GOT3 (cell line): ENCODE measurements at regions not wholly inside any gene's neighbourhood (a gene's known extent, or its start where the extent isn't known, plus 50 kb on each side); places are given as distances from the start of the nearest gene placed in this dataset.
"Not testable (repeated sequence)": the region's sequence is repeated elsewhere in the genome, so short reads cannot be mapped to it uniquely, and the experiment has no call there.

Experiments
- DNase-seq: peaks from one replicate; lab custom pipeline; 2025; ENCODE audit warnings: mixed read lengths; lab: John Stamatoyannopoulos, UW

DNA sequence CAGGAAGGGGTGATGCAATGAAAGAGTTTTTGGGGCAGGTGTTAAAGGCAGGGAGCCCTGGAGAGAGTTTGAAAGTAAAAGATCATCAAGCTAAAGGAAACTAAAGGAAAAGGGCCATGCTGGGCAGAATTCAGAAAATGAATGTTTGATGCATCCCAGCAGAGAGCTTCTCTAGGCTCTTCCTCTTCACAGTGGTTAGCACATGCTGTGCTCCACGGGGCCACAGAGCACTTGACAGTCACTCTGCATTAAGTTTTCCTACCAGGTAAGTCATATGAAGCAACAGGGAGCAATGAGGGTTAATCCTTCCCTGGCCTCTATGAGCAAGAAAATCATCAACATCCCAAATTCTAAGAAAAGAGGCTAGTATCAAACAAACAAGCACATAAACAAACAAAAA is 895.2 kb downstream of the TRIB2 start:
- DNase-seq: no peak

DNA sequence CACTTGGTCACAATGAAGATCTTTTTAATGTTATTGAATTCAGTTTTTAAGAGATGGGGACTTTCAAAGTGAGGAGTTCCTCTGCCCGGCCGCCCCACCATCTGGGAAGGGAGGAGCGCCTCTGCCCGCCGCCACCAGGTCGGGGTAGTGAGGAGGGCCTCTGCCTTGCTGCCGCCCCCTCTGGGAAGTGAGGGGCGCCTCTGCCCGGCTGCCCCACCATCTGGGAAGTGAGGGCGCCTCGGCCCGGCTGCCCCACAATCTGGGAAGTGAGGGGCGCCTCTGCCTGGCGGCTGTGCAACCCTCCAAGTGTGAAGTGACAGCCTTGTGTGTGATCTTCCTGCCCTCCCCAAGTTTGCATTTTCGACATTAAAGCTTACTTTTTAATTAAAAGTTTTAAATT is 899.3 kb downstream of the TRIB2 start:
- no peak for DNase-seq

DNA sequence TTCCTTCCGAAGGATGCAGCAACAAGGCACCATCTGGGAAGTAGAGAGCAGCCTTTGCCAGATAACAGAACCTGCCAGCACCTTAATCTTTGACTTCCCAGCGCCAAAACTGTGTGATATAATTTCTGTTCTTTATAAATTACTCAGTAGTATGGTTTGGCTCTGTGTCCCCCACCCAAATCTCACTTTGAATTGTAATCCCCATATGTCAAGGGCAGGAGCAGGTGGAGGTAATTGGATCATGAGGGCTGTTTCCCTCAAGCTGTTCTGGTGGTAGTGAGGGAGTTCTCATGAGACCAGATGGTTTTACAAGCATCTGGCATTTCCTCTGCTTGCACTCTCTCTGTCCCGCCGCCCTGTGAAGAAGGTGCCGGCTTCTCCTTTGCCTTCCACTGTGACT is 899.9 kb downstream of the TRIB2 start:
- no peak for DNase-seq

DNA sequence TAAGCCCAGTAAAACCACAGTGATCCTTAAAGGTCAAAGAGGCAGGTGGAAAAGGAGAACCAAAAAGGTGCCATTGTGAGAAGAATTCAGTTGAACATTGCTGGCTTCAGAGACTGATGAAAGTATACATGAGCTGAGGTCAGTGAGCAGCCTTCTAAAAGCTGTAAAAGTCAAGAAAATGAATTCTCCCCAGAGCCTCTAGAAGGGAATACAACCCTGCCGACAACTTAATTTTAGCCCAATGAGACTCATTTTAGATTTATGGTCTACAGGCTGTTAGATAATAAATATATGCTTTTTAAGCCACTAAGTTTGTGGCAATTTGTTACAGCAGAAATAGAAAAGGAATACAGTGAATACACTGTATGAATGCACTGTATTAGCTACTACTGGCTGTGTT is 911.4 kb downstream of the TRIB2 start:
- no peak for DNase-seq

DNA sequence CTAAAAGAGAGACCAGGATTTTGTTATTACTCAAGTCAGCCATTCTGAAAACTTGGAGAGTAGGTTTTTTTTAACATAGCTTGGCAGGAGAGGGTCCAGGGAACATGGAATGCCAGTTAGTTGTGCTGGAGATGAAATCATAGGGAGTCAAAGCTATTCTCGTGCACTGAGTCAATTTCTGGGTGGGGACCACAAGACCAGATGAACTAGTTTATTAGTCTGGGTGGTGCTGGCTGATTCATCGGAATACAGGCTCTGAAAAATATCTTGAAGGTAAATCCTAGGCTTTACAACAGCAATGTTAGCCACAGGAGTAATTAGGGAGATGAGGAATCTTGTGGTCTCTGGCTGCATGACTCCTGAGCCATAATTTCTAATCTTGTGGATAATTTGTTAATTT is 921.4 kb downstream of the TRIB2 start:
- no peak for DNase-seq

DNA sequence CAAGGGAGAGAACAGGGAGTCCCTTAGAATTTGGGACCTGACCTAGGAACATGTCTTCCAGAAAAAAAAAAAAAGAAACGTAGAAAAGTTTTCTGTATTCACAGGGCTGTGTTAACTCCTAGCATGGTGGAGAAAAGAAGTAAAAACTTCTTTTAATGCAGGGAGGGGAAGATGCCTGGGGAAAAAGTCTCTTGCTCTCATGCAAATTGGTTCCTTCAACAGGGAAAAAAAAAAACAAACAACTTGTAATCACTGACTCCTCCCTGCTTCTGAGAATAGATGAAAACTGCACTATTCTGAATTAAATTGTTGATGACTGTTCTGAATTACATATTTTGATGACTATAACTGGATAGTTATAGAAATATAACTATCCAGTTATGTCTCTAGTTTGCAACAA is 933.2 kb downstream of the TRIB2 start:
- no peak for DNase-seq

DNA sequence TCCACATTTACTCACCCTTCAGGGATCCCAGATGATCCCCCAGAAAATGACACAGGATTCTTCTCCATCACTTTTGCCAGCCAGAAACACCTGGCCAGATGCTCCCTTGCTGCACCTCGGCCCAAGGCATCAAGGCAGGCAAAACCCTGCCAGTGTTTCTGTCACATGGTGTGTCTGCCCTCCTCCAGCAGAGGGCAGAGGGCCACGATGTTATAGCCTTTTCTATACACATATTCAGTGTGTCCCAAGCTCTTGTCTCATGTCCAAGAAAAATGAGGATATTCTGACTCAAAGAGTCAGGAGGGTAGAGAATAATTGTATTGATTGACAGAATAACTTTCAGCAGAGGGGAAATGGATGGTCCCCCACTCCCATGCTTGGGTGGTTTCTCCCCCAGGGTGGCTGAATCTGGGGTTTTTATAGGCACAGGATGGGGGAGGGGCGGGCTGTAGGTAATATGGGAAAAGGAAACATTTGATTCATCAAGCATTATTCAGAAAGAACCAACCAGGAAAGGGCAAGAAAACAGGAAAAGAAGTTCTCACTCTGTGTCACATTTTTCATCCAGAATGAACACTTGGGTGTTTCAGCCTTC is 933.9 kb downstream of the TRIB2 start:
- DNase-seq: no peak

DNA sequence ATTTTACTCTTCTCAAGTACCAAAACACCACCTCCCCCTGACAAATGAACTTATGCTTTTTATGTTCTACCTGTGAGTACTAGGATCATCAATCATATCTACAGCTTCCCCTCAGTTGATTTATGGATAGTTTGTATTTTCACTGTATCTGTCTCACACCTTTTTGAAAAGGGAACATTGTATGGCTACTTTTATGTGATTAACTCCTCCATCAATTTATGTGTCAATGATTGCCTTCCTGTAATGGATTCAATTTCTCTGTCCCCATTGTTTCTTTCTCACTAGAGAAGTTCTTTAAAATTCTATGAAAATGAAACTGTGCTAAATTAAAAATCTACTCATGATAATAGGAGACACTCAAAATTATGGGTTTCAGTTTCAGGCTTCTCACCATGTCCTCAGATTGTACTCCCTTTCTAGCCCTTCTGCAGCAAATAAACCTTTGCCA is 935.0 kb downstream of the TRIB2 start:
- DNase-seq: no peak

DNA sequence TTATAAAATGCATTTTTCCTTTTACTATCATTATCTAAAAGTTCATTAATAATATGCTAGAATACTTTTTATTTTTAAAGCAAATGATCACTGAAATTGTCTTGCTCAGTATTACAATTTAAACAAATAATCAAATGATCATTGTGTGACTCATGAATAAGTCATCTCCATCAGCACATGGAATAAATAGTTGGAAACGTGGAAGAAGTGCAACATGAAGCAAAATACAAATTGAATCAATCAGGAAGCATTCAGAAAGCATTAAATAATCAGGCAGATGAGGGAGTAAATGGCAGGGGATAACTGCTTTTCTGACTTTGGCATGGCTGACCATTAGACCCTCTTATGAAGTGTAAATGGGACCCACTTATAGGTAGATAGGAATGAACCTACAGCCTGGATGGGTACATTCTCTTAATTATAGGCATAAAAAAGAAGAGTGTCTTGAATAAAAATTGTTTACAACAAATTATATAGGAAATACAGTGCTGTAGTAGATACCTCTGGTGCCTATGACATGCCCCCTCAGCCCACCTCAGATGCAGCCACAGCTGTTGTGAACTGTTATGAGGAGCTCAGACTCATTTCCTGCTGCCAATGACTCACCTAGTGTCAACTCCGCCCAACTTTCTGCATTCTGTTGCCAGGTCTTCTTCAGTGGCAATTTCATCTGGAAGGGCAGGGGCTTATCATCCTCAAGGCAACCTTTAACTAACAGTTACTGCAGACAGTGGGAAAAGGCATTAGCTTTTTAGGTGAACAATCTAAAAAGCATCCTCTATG is 936.0 kb downstream of the TRIB2 start:
- no peak for DNase-seq

DNA sequence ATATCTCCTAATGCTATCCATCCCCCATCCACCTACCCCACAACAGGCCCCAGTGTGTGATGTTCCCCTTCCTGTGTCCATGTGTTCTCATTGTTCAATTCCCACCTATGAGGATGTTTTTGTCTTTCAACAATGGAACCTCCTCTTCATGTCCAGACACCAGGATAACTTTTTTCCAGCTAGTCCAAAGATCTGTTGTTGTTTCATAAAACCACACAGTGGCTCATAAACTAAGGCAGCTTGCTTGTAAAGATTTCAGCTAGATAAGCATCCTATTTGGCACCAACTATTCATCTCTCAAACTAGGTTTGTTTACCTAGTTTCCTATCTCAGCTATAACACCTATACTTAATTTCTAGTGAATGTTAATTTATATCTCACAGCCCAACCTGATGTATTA is 937.7 kb downstream of the TRIB2 start:
- DNase-seq: no peak

DNA sequence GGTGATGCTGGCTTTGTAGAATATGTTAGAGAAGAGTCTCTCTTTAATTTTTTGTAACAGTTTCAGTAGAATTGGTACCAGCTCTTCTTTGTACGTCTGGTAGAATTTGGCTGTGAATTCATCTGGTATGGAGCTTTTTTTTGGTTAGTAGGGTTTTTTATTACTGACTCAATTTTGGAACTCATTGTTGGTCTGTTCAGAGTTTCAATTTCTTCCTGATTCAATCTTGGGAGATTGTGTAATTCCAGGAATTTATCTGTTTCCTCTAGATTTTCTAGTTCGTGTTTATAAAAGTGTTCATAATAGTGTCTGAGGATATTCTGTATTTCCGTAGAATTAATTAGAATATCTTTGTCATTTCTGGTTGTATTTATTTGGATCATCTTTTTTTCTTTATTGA is 943.5 kb downstream of the TRIB2 start:
- no peak for DNase-seq

DNA sequence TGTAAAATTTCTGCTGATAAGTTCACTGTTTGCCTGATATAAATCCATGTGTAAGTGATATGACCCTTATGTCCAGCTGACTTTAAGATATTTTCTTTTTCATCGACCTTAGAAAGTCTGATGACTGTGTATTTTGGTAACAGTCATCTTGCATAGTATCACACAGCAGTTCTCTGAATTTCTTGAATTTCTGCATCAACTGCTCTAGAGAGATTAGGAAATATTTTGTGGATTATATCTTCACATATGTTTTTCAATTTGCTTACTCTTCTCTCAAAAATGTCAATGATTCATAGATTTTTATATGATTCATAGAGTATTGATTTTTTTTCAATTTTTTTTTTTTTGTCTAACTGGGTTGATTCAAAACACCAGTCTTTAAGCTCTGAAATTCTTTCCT is 945.3 kb downstream of the TRIB2 start:
- DNase-seq: no peak

DNA sequence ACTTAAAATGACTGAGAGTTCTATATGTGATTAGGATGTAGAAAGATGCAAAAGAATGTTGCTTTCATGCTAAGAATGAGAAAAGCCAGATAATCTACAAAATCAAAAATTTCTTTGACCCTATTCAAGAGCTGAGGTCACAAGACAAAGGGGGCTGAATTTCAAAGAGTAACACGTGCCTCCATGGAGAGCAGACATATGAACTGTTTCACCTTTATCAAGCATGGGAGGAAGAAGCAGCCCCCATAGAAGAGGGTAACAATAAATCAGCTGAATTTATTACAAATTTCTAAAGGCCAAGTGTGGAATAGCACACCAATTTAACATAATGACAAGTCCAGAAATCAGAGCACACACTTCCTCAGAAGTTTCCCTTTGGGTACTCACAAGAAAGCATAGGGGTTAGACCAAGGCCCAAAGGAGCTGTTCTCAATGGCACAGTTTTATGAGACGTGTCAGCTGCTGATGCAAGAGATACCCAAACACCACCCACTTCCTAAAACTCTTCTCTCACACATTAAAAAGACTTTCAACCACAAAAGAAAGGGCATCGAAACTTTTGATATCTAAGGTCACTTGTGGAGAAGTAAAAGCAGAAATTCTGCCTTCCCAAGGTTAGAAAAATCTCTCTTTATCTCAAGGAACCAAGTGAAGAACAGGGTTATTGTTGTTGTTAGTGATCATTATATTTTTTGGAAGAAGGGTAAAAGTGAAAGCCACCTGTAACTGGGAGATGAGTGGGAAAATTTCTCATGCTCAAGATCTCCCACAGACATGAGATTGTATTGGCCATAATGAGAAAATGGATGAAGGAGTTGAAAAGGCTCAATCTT is 950.1 kb downstream of the TRIB2 start:
- DNase-seq: no peak

DNA sequence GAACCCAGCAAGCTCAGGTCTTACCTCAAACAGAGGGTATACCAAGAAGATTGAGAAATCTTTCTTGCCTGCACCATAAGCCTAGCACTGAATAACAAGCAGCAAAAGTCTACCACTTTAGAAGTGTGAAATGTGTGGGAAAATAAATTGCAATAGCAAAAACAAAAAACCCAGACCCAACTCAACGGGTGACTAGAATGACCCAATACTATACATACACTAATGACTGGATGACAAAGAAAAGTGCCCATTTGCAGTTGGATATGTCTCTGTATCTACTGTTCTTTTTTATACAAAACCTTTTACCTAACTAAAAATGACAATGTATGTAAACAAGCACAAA is 950.6 kb downstream of the TRIB2 start:
- no peak for DNase-seq

DNA sequence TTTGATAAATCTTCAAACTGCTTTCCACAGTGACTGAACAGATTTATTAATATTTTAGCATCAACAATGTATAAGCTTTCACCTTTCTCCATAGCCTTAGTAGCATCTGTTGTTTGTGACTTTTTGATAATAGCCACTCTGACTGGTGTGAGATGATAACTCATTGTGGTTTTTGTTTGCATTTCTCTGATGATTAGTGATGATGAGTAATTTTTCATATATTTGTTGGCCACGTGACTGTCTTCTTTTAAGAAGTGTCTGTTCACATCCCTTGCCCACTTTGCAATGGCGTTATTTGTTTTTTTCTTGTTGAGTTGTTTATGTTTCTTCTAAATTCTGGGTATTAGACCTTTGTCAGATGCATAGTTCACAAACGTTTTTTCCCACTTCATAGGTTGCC is 952.9 kb downstream of the TRIB2 start:
- no peak for DNase-seq

DNA sequence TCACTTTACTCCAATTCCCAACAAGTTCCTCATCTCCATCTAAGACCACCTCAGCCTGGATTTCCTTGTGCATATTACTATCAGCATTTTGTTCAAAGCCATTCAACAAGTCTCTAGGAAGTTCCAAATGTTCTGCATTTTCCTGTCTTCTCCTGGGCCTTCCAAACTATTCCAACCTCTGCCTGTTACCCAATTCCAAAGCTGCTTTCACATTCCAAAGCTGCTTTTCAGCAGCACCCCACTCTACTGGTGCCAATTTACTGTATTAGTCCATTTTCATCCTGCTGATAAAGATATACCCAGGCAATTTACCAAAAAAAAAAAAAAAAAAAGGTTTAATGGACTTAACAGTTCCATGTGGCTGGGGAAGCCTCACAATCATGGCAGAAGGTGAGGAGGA is 957.1 kb downstream of the TRIB2 start:
- DNase-seq: not testable (repeated sequence)

DNA sequence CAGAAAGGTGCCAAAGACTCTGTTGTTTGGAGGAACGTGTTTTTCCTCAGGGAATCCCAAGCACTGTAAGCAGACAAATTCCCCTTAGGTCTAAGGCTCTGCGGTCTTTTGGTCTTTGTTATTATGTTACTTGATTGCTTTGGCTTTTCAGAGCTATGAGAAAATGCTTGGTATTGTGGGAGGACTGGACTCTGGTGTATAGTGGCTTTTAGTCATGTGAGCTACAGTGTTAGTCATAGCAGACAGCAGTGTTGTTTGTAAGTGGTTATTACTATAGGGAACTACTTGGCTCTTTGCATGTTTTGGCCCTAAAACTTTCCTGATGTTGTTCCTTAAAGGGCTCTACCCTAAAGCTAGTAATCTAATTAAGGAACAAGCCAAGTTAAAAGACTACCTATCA is 956.2 kb upstream of the LRATD1 start:
- DNase-seq: no peak

DNA sequence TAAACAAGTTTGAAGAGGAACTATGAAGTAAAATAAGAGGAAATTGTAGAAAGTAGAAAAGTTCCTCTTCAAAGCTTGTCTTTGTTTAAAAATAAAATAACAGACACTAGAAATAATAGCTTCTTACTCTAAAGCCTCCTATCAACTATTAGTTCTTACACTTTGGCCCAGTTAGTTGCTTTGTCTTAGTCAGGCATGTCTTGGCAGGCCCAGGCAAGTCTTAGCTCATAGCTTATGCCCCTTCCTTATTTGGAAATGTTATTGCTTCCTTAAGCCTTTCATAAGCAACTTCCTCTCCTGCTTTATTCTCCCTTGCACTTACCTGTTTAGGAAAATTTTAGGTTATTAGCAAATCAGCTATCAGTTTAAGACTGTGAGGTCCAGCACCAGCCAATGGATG is 950.6 kb upstream of the LRATD1 start:
- no peak for DNase-seq

DNA sequence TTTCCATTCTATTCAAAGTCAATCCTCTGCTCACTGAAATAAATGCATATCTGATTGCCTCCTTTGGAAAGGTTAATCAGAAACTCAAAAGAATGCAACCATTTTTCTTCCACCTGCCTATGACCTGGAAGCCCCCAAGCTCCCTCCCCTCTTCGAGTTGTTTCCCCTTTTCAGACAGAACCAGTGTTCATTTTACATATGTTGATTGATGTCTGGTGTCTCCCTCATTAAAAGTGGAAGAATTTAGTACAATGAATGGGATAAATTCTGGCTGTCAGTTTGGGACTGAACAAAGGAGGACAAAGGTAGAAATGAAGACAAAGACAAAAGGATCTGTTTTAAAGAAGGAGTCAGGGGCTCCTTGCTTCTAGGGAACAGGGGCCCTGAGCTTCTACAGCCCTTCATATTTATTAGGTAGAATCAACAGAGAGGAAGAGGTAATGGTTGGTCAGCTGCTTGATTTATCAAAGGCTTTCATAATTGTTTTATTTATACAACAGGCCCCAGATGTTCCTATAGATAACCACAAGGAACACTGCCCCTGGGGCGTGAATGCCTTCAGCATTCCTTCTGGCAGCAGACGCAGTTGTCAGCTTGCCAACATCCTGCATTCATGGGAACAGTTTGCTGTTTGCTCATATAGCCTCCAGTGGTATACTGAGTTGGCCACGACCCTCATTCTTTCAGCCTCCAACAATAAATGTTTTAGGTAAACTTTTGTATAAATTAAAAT is 949.8 kb upstream of the LRATD1 start:
- DNase-seq: no peak

DNA sequence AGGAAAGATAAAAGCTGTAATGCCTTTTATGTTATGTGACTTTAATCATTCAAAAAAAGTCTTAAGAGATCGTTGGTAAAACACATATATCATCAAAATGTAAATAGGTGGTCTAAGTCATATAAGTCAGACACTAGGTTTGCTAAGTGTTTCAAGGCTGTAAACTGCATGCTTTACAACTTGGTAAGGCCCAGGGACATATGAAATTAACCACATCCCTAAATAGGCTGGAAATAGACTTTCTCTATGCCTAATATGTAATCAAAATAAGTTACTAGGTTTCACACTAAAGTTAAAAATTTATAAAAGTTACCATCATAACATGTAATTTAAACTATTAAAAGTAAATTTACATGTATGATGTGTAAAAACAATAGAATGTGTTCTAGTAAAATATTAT is 946.3 kb upstream of the LRATD1 start:
- no peak for DNase-seq

DNA sequence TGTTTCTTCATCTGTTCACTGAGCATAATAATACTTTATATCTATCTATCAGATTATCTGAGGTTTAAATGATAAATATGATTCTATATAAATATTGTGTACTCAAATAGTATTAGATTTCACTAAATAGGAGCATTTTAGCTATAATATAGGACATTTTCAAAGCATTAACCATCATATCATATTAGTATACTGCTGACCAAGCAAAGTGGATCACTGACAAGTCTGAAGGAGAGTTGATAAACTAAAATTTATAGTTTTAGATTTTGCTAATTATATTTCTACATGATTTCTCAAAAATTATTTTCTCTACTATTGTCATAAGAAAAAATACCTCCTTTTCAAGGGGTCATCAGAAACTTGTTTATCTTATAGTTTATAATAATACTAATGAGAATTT is 937.8 kb upstream of the LRATD1 start:
- no peak for DNase-seq

DNA sequence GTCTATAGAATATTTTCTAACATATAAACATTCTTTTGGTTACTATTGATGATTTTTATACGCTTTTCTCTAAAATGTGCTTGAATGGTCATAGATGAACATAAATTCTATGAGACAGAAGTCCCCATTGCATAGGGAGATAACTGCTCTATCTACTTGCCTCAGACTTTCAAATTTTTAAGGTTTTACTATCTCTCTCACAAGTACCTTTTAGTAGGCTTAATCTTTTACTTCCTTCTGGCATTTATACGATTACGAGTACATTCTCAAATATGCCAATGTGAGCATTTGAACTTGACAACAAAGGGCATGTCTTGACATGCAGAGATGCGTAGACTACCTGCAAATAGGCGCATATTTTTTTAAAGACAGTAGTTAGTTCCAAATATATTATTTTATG is 935.9 kb upstream of the LRATD1 start:
- DNase-seq: no peak

DNA sequence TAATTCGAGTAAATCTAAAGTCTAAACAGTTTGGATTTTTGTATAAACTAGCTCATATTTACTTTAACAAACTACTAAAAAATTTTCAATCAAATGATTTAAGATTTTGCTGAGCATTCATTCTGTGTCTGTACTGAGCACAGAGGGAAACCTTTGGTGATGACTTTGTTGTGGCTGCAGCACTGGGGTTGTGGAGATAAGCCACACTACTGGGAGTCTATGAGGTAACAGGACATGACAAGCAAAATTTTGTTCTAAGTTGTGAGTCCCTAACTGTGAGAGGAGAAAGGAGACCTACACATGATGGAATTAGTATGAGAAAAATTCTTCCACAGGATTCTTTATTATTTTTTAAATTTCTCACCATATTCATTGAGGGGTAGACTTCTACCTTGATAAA is 933.7 kb upstream of the LRATD1 start:
- no peak for DNase-seq
